GM19035 (cell line): ENCODE measurements at regions not wholly inside any gene's neighbourhood (a gene's known extent, or its start where the extent isn't known, plus 50 kb on each side); places are given as distances from the start of the nearest gene placed in this dataset.
"Not testable (repeated sequence)": the region's sequence is repeated elsewhere in the genome, so short reads cannot be mapped to it uniquely, and the experiment has no call there.

Experiments
- ATAC-seq: cut with Tn5 transposase; IDR thresholded peaks from one replicate; pipeline ENCODE4 v1.9.1; 2021; ENCODE audit not compliant: unreplicated experiment

- no peak for ATAC-seq
Measured at GRCh38 chr2:62412347-62412742, 93.7 kb downstream of the TMEM17 start.

- no peak for ATAC-seq
Measured at GRCh38 chr2:62410926-62411456, 95.0 kb downstream of the TMEM17 start.

- no peak for ATAC-seq
Measured at GRCh38 chr2:62410015-62410453, 96.0 kb downstream of the TMEM17 start.

DNA sequence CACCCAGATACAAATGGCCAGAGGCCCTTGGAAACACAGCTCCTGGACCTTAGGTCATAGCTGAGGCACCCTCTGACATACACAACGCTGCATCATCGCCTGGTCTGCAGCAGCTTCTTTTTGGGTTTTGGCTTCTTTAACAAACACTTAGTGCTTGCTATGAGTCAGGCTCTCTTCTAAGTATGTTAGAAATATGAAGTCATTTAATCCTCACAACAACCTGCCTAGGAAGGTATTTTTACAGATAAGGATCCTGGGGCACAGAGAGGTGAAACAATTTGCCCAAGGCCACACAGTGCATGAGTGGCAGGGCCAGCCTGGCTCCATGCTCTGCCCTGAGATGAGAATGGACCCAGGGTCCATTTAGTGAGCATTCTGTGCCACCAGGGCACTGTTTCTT is 96.6 kb downstream of the TMEM17 start:
- no peak for ATAC-seq

DNA sequence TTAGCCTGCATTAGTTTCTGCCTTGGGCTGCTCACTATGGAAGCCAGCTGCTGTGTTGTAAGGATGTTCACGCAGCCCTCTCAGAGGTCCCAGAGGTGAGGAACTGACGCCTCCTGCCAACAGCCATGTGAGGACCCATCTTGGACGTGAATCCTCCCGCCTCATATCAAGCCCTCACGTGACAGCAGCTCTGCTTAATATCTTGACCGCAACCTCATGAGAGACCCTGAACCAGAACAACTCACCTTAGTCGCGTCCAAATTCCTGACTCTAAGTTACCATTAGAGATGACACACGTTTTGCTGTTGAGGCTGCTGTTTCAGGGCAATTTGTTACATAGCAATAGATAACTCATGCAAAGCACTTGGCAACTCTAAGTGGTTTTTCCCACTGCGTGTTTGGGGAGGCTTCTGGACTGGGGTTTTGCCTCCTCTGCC is 97.7 kb downstream of the TMEM17 start:
- ATAC-seq: no peak

DNA sequence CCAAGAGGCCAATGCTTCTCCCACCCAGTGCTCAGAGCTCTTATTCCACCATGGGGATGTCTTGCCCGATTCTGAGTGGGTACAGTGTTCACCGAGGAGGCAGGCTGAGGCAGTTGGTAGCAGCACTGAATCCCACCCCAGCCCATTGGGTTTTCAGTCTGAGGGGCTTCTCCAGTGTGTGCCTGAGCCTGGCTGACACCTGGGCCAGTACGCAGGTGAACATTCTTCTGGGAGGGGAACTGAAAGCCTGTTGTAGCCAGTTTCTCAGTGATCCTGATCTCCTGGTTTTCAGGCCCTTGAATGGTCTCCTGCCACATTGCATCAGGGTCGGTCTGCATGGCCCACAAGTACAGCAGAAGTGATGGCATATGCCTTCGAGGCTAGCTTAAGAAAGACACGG is 98.2 kb downstream of the TMEM17 start:
- ATAC-seq: no peak

DNA sequence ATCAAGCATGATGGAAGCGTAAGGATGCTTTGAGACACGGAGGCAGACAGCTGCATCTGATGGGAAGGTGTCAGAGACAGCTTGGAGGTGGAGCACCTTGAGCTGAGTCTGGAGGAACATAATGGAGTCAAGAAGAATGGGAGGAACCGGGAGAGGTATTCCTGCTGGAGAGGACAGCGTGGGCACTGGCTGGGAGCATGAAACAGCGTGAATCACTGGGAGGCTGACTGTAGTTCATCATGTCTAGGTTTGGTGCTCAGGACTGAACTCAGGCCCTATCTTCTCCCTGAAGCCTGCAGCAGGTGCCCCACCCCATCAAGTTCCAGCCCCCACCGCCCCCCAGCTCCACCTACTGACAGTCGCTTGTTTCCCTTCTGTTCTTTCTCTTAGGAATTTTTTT is 98.6 kb downstream of the TMEM17 start:
- no peak for ATAC-seq

DNA sequence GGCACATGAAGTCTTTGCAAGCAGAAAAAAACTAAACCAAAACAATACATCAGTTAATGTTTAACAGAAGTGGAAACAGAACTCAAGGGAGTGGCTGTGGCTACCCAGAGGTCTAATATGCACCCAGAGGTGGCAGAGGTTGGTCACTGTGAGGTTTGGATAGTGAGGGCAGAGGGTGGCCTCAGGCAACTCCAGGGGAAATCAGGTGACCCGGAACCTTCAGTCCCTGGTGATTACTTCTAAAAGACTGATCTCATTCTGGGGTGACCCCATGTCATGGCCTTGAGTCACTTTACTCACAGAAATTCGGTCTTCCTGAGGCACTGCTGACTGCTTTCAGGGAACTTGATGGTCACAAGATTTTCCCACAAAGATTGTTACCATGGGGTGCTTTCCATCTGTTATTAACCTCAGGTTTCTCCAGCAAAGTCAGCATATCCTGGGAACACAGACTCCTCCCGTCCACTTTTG is 99.4 kb downstream of the TMEM17 start:
- no peak for ATAC-seq

- no peak for ATAC-seq
Measured at GRCh38 chr2:62404913-62405312, 101.1 kb downstream of the TMEM17 start.

- no peak for ATAC-seq
Measured at GRCh38 chr2:62402156-62402555, 103.8 kb downstream of the TMEM17 start.

DNA sequence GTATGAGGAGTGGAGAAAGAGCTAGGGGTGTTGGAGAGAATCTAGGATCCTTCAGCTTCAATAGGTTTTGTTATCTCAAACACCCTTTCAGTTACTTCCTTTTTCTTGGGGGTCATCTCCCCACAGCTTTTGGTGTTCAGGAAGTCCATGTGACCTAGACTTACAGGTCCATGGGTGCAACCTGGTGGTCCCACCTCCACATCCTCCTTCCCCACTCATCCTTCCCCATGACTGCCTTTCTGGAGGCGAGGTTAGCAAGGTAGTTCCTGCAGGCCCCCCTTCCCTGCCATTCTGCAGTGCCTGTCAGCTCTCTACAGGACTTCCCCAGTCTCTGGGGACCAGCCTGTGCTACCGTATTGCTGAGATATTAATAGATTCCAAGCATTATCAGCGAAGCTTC is 107.6 kb downstream of the TMEM17 start:
- no peak for ATAC-seq

DNA sequence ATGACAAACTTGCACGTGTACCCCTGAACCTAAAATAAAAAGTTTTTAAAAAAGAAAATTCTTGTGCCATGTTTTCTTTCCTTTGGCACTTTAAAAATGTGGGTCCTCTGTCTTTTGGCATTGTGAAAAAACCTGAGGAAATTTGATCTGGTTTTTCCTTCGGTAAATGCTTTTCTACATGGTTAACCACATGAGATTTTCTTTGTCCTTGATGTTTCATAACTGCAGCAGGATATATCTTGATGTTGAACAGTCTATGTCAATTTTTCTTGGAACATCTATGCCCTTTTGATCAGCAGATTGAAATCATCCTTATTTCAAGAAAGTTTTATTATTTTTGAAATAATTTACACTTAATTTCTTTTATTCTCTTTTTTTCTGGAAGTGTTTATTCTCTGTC is 109.1 kb downstream of the TMEM17 start:
- ATAC-seq: no peak

DNA sequence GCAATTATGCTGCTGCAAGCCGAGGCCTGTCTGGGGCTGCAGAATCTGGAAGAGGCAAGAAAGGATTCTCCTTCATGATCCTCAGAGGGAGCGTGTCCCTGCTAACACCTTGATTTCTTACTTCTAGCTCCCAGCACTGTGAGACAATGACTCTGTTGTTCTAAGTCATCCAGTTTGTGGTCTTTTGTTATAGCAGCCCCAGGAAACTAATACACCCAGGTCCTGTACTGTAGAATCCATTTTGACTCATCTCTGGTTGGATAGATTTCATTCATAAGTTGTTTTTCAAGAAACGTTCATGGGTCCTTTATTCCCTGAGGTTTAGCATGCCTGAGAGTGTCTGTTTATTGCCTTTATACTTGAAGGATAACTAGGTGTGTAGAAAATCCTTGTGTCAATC is 112.7 kb downstream of the TMEM17 start:
- no peak for ATAC-seq

DNA sequence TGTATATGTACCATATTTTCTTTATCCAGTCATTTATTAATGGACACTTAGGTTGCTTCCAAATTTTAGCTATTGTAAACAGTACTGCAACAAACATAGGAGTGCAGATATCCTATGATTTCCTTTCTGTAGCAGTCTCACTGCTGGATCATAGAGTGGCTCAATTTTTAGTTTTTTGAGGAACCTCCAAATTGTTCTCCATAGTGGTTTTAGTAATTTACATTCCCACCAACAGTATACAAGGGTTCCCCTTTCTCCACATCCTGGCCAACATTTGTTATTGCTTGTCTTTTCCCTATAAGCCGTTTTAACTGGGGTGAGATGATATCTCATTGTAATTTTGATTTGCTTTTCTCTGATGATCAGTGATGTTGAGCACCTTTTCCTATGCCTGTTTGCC is 114.3 kb downstream of the TMEM17 start:
- no peak for ATAC-seq

DNA sequence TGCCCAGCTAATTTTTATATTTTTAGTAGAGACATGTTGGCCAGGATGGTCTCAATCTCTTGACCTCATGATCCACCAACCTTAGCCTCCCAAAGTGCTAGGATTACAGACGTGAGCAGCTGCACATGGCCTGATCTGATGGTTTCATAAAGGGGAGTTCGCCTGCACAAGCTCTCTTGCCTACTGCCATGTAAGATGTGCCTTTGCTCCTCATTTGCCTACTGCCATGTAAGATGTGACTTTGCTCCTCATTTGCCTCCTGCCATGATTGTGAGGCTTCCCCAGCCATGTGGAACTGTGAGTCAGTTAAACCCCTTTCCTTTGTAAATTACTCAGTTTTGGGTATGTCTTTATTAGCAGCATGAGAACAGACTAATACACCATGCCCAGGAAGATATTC is 119.6 kb downstream of the TMEM17 start:
- not testable (repeated sequence) for ATAC-seq

- ATAC-seq: no peak
Measured at GRCh38 chr2:62383846-62384245, 122.1 kb downstream of the TMEM17 start.

- ATAC-seq: no peak
Measured at GRCh38 chr2:62382757-62383156, 123.2 kb downstream of the TMEM17 start.

DNA sequence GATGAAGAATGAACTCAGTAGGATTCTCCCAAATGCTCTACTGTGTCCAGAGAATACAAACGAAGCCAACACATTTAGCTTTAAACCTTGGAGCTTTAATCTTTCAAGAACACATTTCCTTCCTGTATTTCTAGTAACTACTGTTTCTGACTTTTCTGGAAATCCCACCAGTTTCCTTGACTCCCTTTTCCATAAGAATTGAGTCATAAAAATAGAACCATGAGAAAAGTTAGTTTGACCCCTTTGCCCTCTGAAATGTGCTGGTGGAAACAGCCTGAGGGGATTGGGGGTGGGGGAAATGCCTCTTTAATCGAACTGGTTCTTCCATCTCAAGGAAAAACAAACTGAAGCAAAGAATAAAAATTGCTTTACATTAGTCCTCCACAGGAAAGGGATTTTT is 123.9 kb downstream of the TMEM17 start:
- ATAC-seq: no peak

DNA sequence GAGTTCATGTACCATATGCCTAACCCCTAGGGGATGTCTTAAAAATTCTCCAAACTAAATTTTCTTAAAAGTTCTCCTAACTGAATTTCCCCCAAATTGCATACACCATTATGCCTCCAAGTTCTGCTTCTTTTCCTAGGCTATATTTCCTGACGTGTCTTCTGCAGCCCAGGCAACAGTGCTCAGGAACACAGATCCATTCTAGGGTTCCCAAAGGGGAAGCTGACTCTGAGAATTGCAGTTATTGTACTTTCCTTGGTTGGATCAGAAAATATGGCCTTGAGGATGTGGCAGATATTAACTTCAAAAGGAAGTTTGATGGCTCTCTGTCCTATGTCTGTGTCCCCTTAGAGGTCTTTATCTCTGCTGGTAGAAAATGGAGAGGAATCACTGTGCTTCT is 124.3 kb downstream of the TMEM17 start:
- no peak for ATAC-seq

DNA sequence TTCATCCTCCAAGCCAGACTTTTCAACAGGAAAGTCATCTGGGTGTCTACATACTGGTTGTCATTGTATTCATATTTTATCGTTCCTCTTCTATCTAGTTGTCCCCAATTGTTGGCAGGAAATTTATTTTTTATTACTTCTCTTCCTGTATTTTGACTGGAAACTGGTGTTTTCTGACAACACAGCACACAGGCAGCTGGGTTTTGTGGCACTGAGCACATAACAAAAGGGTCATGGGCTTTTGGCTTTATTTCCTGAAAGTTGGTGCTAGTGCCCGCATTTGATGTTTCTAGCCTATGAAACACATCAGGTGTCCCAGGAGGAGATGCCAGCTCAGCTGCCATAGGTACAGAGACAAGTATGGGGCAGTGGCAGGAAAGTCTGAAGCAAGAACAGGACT is 126.4 kb downstream of the TMEM17 start:
- ATAC-seq: no peak

DNA sequence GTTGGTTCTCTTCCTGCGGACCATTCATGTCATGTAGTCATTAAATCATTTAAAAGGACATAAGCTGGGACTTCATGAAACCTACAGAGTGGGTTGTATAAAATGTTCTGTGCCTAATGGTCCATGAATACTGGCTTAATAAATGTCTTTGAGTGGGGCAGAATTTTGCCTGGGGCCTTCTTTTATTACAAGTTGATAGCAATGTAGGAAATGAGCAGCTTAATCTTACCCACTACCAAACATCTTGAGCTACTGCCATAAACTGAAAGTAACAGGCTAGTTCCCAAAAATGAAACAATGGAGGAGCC is 130.9 kb downstream of the TMEM17 start:
- no peak for ATAC-seq

GRCh38 chr2:62374301-62375112 is 131.5 kb downstream of the TMEM17 start:
- ATAC-seq: no peak

GRCh38 chr2:62372824-62373223 is 133.2 kb downstream of the TMEM17 start:
- ATAC-seq: no peak
